H1 (cell line): ENCODE measurements at regions not wholly inside any gene's neighbourhood (a gene's known extent, or its start where the extent isn't known, plus 50 kb on each side); places are given as distances from the start of the nearest gene placed in this dataset.

ENCODE experiments used
- CEBPB ChIP-seq: IDR thresholded peaks from 2 replicates; pipeline ENCODE4 v1.6.1; 2012; ENCODE audit warnings: low read depth, low read length
- EZH2 ChIP-seq: fragments of 200-600 bp; sonication (generic); IDR thresholded peaks from 2 replicates; pipeline ENCODE4 v1.7.1; 2012; ENCODE audit warnings: low read depth, mild to moderate bottlenecking, moderate library complexity, low read length, inconsistent platforms; ENCODE audit not compliant: severe bottlenecking
- HDAC2 ChIP-seq, 2 experiments: fragments of 300-600 bp in 1 of 2; sonication (generic) in 1 of 2; IDR thresholded peaks; 2 replicates each; pipeline ENCODE4 v1.6.1; 2011 to 2012; ENCODE audit warnings: low read depth in 2 of 2, low read length in 2 of 2, mild to moderate bottlenecking in 2 of 2, moderate library complexity in 2 of 2, borderline replicate concordance in 1 of 2, inconsistent platforms in 1 of 2
- HDAC6 ChIP-seq: IDR thresholded peaks from one replicate; pipeline ENCODE4 v1.7.1; 2012; ENCODE audit warnings: low read depth, mild to moderate bottlenecking, inconsistent platforms, low read length, moderate library complexity
- PHF8 ChIP-seq: fragments of 200-600 bp; sonication (generic); conservative IDR thresholded peaks from 2 replicates; pipeline ENCODE4 v1.7.1; 2012; ENCODE audit warnings: low read depth, mild to moderate bottlenecking, inconsistent platforms, low read length, moderate library complexity
- POLR2A ChIP-seq, 2 experiments: IDR thresholded peaks; 1 replicate in 1 of 2; 2 replicates in 1 of 2; pipeline ENCODE4 v1.6.1; 2011; ENCODE audit warnings: low read depth in 2 of 2, low read length in 2 of 2, mild to moderate bottlenecking in 2 of 2; ENCODE audit errors: control extremely low read depth in 1 of 2
- SIN3A ChIP-seq, 2 experiments: IDR thresholded peaks in 1 of 2; conservative IDR thresholded peaks in 1 of 2; 2 replicates each; pipeline ENCODE4 v1.6.1; 2011 to 2012; ENCODE audit warnings: low read length in 2 of 2, improper control_type of control experiment in 1 of 2, low read depth in 1 of 2, mild to moderate bottlenecking in 1 of 2
- TF ChIP-seq, protein P1 (sequence below), 3 experiments: IDR thresholded peaks; 1 replicate in 2 of 3; 2 replicates in 1 of 3; pipeline versions ENCODE4 v1.5.1 to v1.6.1; 2011; ENCODE audit warnings: low read length in 3 of 3, mild to moderate bottlenecking in 3 of 3, inconsistent platforms in 2 of 3, low read depth in 1 of 3, moderate library complexity in 1 of 3; ENCODE audit not compliant: insufficient read depth in 1 of 3; ENCODE audit errors: control extremely low read depth in 1 of 3
- TF ChIP-seq, protein P2 (sequence below): IDR thresholded peaks from 2 replicates; pipeline ENCODE4 v1.6.1; 2012; ENCODE audit warnings: low read length, inconsistent platforms

DNA sequence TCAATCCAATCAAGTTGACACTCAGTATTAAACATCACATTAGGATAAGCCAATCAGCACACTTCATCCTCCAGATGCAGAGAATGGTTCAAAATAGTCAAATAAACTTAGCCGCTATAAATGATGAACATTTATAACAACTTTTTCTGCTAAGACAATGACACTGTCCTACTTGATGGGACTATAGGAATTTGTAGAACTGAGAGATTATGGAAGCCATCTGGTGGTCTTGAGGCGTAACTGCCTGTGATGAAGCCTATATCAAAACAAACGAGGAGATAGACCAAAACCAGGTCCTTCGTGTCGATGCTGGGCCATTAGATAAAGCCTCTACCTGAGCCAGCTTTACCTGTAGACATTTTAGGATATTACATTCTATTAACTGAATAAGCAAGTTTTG, 631.1 kb downstream of the COL12A1 start:
- TF ChIP-seq SIN3A (conservative IDR thresholded peaks at IDR 0.05 in 1 of 2, IDR thresholded peaks at IDR 0.05 in 1 of 2; ENCODE audit: low read depth in 1 of 2, low read length in 2 of 2), result no peak
- TF ChIP-seq, protein P1, sequence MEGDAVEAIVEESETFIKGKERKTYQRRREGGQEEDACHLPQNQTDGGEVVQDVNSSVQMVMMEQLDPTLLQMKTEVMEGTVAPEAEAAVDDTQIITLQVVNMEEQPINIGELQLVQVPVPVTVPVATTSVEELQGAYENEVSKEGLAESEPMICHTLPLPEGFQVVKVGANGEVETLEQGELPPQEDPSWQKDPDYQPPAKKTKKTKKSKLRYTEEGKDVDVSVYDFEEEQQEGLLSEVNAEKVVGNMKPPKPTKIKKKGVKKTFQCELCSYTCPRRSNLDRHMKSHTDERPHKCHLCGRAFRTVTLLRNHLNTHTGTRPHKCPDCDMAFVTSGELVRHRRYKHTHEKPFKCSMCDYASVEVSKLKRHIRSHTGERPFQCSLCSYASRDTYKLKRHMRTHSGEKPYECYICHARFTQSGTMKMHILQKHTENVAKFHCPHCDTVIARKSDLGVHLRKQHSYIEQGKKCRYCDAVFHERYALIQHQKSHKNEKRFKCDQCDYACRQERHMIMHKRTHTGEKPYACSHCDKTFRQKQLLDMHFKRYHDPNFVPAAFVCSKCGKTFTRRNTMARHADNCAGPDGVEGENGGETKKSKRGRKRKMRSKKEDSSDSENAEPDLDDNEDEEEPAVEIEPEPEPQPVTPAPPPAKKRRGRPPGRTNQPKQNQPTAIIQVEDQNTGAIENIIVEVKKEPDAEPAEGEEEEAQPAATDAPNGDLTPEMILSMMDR (IDR thresholded peaks at IDR 0.05; ENCODE audit: control extremely low read depth in 1 of 3, insufficient read depth in 1 of 3, low read depth in 1 of 3, low read length in 3 of 3), result peak in 2 of 3 experiments; percentile 54 to 60; a peak in 3 of 4 replicates
- no peak for TF ChIP-seq CEBPB
- TF ChIP-seq, protein P2, sequence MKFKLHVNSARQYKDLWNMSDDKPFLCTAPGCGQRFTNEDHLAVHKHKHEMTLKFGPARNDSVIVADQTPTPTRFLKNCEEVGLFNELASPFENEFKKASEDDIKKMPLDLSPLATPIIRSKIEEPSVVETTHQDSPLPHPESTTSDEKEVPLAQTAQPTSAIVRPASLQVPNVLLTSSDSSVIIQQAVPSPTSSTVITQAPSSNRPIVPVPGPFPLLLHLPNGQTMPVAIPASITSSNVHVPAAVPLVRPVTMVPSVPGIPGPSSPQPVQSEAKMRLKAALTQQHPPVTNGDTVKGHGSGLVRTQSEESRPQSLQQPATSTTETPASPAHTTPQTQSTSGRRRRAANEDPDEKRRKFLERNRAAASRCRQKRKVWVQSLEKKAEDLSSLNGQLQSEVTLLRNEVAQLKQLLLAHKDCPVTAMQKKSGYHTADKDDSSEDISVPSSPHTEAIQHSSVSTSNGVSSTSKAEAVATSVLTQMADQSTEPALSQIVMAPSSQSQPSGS, result no peak
- no peak for TF ChIP-seq HDAC2 (IDR thresholded peaks at IDR 0.05; ENCODE audit: borderline replicate concordance in 1 of 2, low read depth in 2 of 2, low read length in 2 of 2)
- no peak for TF ChIP-seq PHF8
- no peak for TF ChIP-seq POLR2A (IDR thresholded peaks at IDR 0.05; ENCODE audit: control extremely low read depth in 1 of 2, low read depth in 2 of 2, low read length in 2 of 2)
- no peak for TF ChIP-seq HDAC6
- no peak for TF ChIP-seq EZH2
